T-helper 1 cell treated with Interleukin-12 subunit alpha and Interleukin-12 subunit beta and Interleukin-4 antibody, amounts not matched to agents 30 ng/mL and 1 ng/mL, for 36 hours (primary cell): ENCODE measurements at regions not wholly inside any gene's neighbourhood (a gene's known extent, or its start where the extent isn't known, plus 50 kb on each side); places are given as distances from the start of the nearest gene placed in this dataset.
"Not testable (repeated sequence)": the region's sequence is repeated elsewhere in the genome, so short reads cannot be mapped to it uniquely, and the experiment has no call there.

Experiments
- intact Hi-C: fragments of 100-400 bp; cut with micrococcal nuclease; formaldehyde crosslinking; loops from one replicate; pipeline ENCODE4 v1.15.1; 2024

GRCh38 chr4:151519728-151520415, 110.9 kb downstream of the FHIP1A start:
- intact Hi-C loops, result no loop called here

GRCh38 chr4:151522866-151523519, 114.0 kb downstream of the FHIP1A start:
- intact Hi-C loops, result no loop called here

- intact Hi-C loops, result no loop called here
Measured at GRCh38 chr4:151524610-151525009, 115.6 kb downstream of the FHIP1A start.

GRCh38 chr4:151526489-151526888, 117.5 kb downstream of the FHIP1A start:
- intact Hi-C loops, result not testable (repeated sequence)

- intact Hi-C loops, result no loop called here
Measured at GRCh38 chr4:151527699-151528098, 118.7 kb downstream of the FHIP1A start.

GRCh38 chr4:151529187-151529586, 120.2 kb downstream of the FHIP1A start:
- intact Hi-C loops, result no loop called here

- intact Hi-C loops, result no loop called here
Measured at GRCh38 chr4:151530230-151530629, 121.3 kb downstream of the FHIP1A start.

GRCh38 chr4:151530783-151531182, 121.8 kb downstream of the FHIP1A start:
- intact Hi-C loops, result no loop called here

GRCh38 chr4:151532001-151532708, 123.2 kb downstream of the FHIP1A start:
- intact Hi-C loops, result no loop called here

GRCh38 chr4:151534195-151534594, 125.2 kb downstream of the FHIP1A start:
- intact Hi-C loops, result no loop called here

- intact Hi-C loops, result no loop called here
Measured at GRCh38 chr4:151535366-151535765, 126.4 kb downstream of the FHIP1A start.

GRCh38 chr4:151537687-151538086, 128.7 kb downstream of the FHIP1A start:
- intact Hi-C loops, result no loop called here

GRCh38 chr4:151538963-151539362, 130.0 kb downstream of the FHIP1A start:
- intact Hi-C loops, result no loop called here

- intact Hi-C loops, result no loop called here
Measured at GRCh38 chr4:151540728-151541388, 131.9 kb downstream of the FHIP1A start.

GRCh38 chr4:151541389-151542071, 132.6 kb downstream of the FHIP1A start:
- intact Hi-C loops, result no loop called here

GRCh38 chr4:151548708-151549107, 139.7 kb downstream of the FHIP1A start:
- intact Hi-C loops, result no loop called here

- intact Hi-C loops, result not testable (repeated sequence)
Measured at GRCh38 chr4:151549378-151549777, 140.4 kb downstream of the FHIP1A start.

GRCh38 chr4:151553874-151554273, 144.9 kb downstream of the FHIP1A start:
- intact Hi-C loops, result no loop called here

- intact Hi-C loops, result no loop called here
Measured at GRCh38 chr4:151555151-151555945, 146.4 kb downstream of the FHIP1A start.

GRCh38 chr4:151558496-151559113, 149.6 kb downstream of the FHIP1A start:
- intact Hi-C loops, result no loop called here
